Left ventricle myocardium inferior (tissue), 1 donor: ENCODE measurements at regions not wholly inside any gene's neighbourhood (a gene's known extent, or its start where the extent isn't known, plus 50 kb on each side); places are given as distances from the start of the nearest gene placed in this dataset. TPM values are rescaled to one million over a fixed set of nuclear protein-coding genes. Genes with fewer than 3 reads are reported as not detected.

Experiments used
- DNase-seq: peaks from one replicate; pipeline ENCODE4 v3.0.0-alpha.2; 2020
- H3K27ac ChIP-seq: fragments of 200-600 bp; replicated peaks from 2 replicates; pipeline ENCODE4 v1.8.0; 2021
- H3K27me3 ChIP-seq: fragments of 200-600 bp; 2 replicates; pipeline ENCODE4 v1.8.0; 2021; ENCODE audit warnings: low read depth
- H3K36me3 ChIP-seq: fragments of 200-600 bp; 2 replicates; pipeline ENCODE4 v1.8.0; 2021
- H3K4me1 ChIP-seq: fragments of 200-600 bp; 2 replicates; pipeline ENCODE4 v1.8.0; 2021
- H3K4me3 ChIP-seq: fragments of 200-600 bp; 2 replicates; pipeline ENCODE4 v1.8.0; 2021; ENCODE audit warnings: mild to moderate bottlenecking, moderate library complexity
- H3K9me3 ChIP-seq: fragments of 200-600 bp; replicated peaks from 2 replicates; pipeline ENCODE4 v1.8.0; 2021
- CTCF ChIP-seq: fragments of 200-600 bp; IDR thresholded peaks from 2 replicates; pipeline ENCODE4 v1.8.0; 2021; ENCODE audit warnings: antibody characterized with exemption, mild to moderate bottlenecking, borderline replicate concordance
- intact Hi-C: fragments of 100-400 bp; cut with micrococcal nuclease; formaldehyde crosslinking; loops from one replicate; pipeline ENCODE4 v1.11.0; 2022
- microRNA-seq: library from miRNA; unstranded; fragments of <30 nt; microRNA quantifications from one replicate; pipeline ENCODE4 v1.2.0, GENCODE V29; 2020
- donor health status: DM: no; HTN: yes; CAD: no; lungs with severe emphysema.

- H3K9me3 ChIP-seq = no peaks in the 10 kb centered on the region
- H3K36me3 ChIP-seq = no peaks in the 10 kb centered on the region
- no peak overlapping the region for H3K27ac ChIP-seq
- TF ChIP-seq CTCF = no peak
- no peak for DNase-seq
- H3K4me3 ChIP-seq = no peak overlapping the region
- intact Hi-C loops = no loop called here
- peaks cover 17% of the 10 kb centered on the region for H3K4me1 ChIP-seq
- H3K27me3 ChIP-seq = no peaks in the 10 kb centered on the region
These were observed 50.4 kb upstream of the F3 start for GRCh38 chr1:94591823-94592570.

Small RNA genes lying in the stretch of these regions (microRNA-seq; reads per million reads assigned to microRNA genes)
- not detected for gene MIR378G
